T-helper 22 cell (primary cell): ENCODE measurements at regions not wholly inside any gene's neighbourhood (a gene's known extent, or its start where the extent isn't known, plus 50 kb on each side); places are given as distances from the start of the nearest gene placed in this dataset.
"Not testable (repeated sequence)": the region's sequence is repeated elsewhere in the genome, so short reads cannot be mapped to it uniquely, and the experiment has no call there.

Experiments
- DNase-seq: peaks from one replicate; pipeline ENCODE4 v3.0.0-alpha.2; 2020; ENCODE audit warnings: low read depth

GRCh38 chr22:48418831-48419230 is 1408.8 kb downstream of the BRD1 start:
- DNase-seq: no peak

- no peak for DNase-seq
Measured at GRCh38 chr22:48417225-48418070, 1410.2 kb downstream of the BRD1 start.

- DNase-seq: no peak
Measured at GRCh38 chr22:48416396-48417224, 1411.1 kb downstream of the BRD1 start.

GRCh38 chr22:48415520-48415919 is 1412.2 kb downstream of the BRD1 start:
- no peak for DNase-seq

- DNase-seq: no peak
Measured at GRCh38 chr22:48414651-48415050, 1413.0 kb downstream of the BRD1 start.

GRCh38 chr22:48412931-48413330 is 1414.7 kb downstream of the BRD1 start:
- DNase-seq: not testable (repeated sequence)

- DNase-seq: no peak
Measured at GRCh38 chr22:48410536-48410935, 1417.1 kb downstream of the BRD1 start.

- no peak for DNase-seq
Measured at GRCh38 chr22:48407256-48407955, 1420.3 kb downstream of the BRD1 start.

- DNase-seq: no peak
Measured at GRCh38 chr22:48406161-48406560, 1421.5 kb downstream of the BRD1 start.

- no peak for DNase-seq
Measured at GRCh38 chr22:48405741-48406140, 1421.9 kb downstream of the BRD1 start.

GRCh38 chr22:48404801-48405447 is 1422.7 kb downstream of the BRD1 start:
- DNase-seq: no peak

GRCh38 chr22:48403521-48404403 is 1423.9 kb downstream of the BRD1 start:
- no peak for DNase-seq

GRCh38 chr22:48402591-48403031 is 1425.1 kb downstream of the BRD1 start:
- no peak for DNase-seq

GRCh38 chr22:48401523-48401922 is 1426.2 kb downstream of the BRD1 start:
- DNase-seq: not testable (repeated sequence)

GRCh38 chr22:48398181-48398905 is 1429.3 kb downstream of the BRD1 start:
- no peak for DNase-seq

GRCh38 chr22:48397531-48398180 is 1430.0 kb downstream of the BRD1 start:
- no peak for DNase-seq

- DNase-seq: no peak
Measured at GRCh38 chr22:48396785-48397530, 1430.7 kb downstream of the BRD1 start.

GRCh38 chr22:48396091-48396784 is 1431.4 kb downstream of the BRD1 start:
- DNase-seq: no peak
